ENCODE measurements at regions not wholly inside any gene's neighbourhood (a gene's known extent, or its start where the extent isn't known, plus 50 kb on each side); places are given as distances from the start of the nearest gene placed in this dataset.

- ATAC-seq (ENCODE audit: low read depth), result no peak
- no peak overlapping the region for H3K27ac Mint-ChIP-seq
- no peaks in the 10 kb centered on the region for H3K36me3 Mint-ChIP-seq
- DNase-seq, result no peak
- H3K4me1 Mint-ChIP-seq, result no peaks in the 10 kb centered on the region
- POLR2A ChIA-PET, result no interaction called here
- no peaks in the 10 kb centered on the region for H3K9me3 Mint-ChIP-seq
- H3K4me3 Mint-ChIP-seq, result no peak overlapping the region
- no peaks in the 10 kb centered on the region for H3K27me3 Mint-ChIP-seq
Measured at GRCh38 chr11:91686700-91687099, 537.9 kb upstream of the FAT3 start.

GRCh38 chr11:91686281-91686680 lies 538.3 kb upstream of the FAT3 start:
- Mint-ChIP-seq H3K36me3 (no peaks in the 10 kb centered on the region), H3K27ac (no peak overlapping the region), H3K9me3 (peaks cover 1% of the 10 kb centered on the region), H3K4me3 (no peak overlapping the region), H3K27me3 (no peaks in the 10 kb centered on the region), H3K4me1 (no peaks in the 10 kb centered on the region)
- DNase-seq, result no peak
- POLR2A ChIA-PET, result no interaction called here
- ATAC-seq (ENCODE audit: low read depth), result no peak

GRCh38 chr11:91673705-91674104 lies 550.9 kb upstream of the FAT3 start:
- no peaks in the 10 kb centered on the region for H3K36me3 Mint-ChIP-seq
- no peak overlapping the region for H3K4me3 Mint-ChIP-seq
- POLR2A ChIA-PET, result no interaction called here
- H3K4me1 Mint-ChIP-seq, result no peaks in the 10 kb centered on the region
- DNase-seq, result no peak
- H3K27me3 Mint-ChIP-seq, result no peaks in the 10 kb centered on the region
- peaks cover 7% of the 10 kb centered on the region for H3K9me3 Mint-ChIP-seq
- no peak for ATAC-seq (ENCODE audit: low read depth)
- no peak overlapping the region for H3K27ac Mint-ChIP-seq

- POLR2A ChIA-PET, result no interaction called here
- ATAC-seq (ENCODE audit: low read depth), result no peak
- H3K36me3 Mint-ChIP-seq, result no peaks in the 10 kb centered on the region
Measured at GRCh38 chr11:91664521-91664920, 560.1 kb upstream of the FAT3 start.

GRCh38 chr11:91660036-91660435 lies 564.6 kb upstream of the FAT3 start:
- Mint-ChIP-seq H3K4me1 (no peaks in the 10 kb centered on the region), H3K4me3 (no peak overlapping the region), H3K27me3 (no peaks in the 10 kb centered on the region), H3K36me3 (no peaks in the 10 kb centered on the region), H3K27ac (no peak overlapping the region), H3K9me3 (peaks cover 3% of the 10 kb centered on the region)
- POLR2A ChIA-PET, result no interaction called here
- DNase-seq (no peak), ATAC-seq (ENCODE audit: low read depth) (no peak)

More at GRCh38 chr11:91664521-91664920, 560.1 kb upstream of the FAT3 start:
- DNase-seq, result no peak
- Mint-ChIP-seq H3K27me3 (no peaks in the 10 kb centered on the region), H3K27ac (no peak overlapping the region), H3K4me3 (no peak overlapping the region), H3K4me1 (no peaks in the 10 kb centered on the region), H3K9me3 (no peaks in the 10 kb centered on the region)

- Mint-ChIP-seq H3K4me1 (no peaks in the 10 kb centered on the region), H3K27ac (no peak overlapping the region), H3K9me3 (peaks cover 5% of the 10 kb centered on the region), H3K36me3 (no peaks in the 10 kb centered on the region), H3K27me3 (no peaks in the 10 kb centered on the region), H3K4me3 (no peak overlapping the region)
- DNase-seq, result no peak
- no peak for ATAC-seq (ENCODE audit: low read depth)
- POLR2A ChIA-PET, result no interaction called here
Measured at GRCh38 chr11:91654686-91655085, 569.9 kb upstream of the FAT3 start.

- ATAC-seq (ENCODE audit: low read depth) (no peak), DNase-seq (no peak)
- Mint-ChIP-seq H3K4me3 (no peak overlapping the region), H3K27me3 (no peaks in the 10 kb centered on the region), H3K9me3 (peaks cover 5% of the 10 kb centered on the region), H3K27ac (no peak overlapping the region), H3K36me3 (no peaks in the 10 kb centered on the region), H3K4me1 (no peaks in the 10 kb centered on the region)
- POLR2A ChIA-PET, result no interaction called here
Measured at GRCh38 chr11:91653079-91653754, 571.4 kb upstream of the FAT3 start.

GRCh38 chr11:91650802-91651201 lies 573.8 kb upstream of the FAT3 start:
- Mint-ChIP-seq H3K27me3 (no peaks in the 10 kb centered on the region), H3K27ac (no peak overlapping the region), H3K36me3 (no peaks in the 10 kb centered on the region), H3K9me3 (peaks cover 2% of the 10 kb centered on the region), H3K4me1 (no peaks in the 10 kb centered on the region), H3K4me3 (no peak overlapping the region)
- no peak for ATAC-seq (ENCODE audit: low read depth)
- no peak for DNase-seq
- POLR2A ChIA-PET, result no interaction called here

GRCh38 chr11:91641153-91641552 lies 583.5 kb upstream of the FAT3 start:
- Mint-ChIP-seq H3K36me3 (no peaks in the 10 kb centered on the region), H3K4me3 (no peak overlapping the region), H3K27me3 (no peaks in the 10 kb centered on the region), H3K4me1 (no peaks in the 10 kb centered on the region), H3K9me3 (peaks cover 11% of the 10 kb centered on the region), H3K27ac (no peak overlapping the region)
- ATAC-seq (ENCODE audit: low read depth) (no peak), DNase-seq (no peak)
- POLR2A ChIA-PET, result no interaction called here

GRCh38 chr11:91639359-91639758 lies 585.3 kb upstream of the FAT3 start:
- POLR2A ChIA-PET, result no interaction called here
- DNase-seq (no peak), ATAC-seq (ENCODE audit: low read depth) (no peak)
- Mint-ChIP-seq H3K27me3 (no peaks in the 10 kb centered on the region), H3K36me3 (no peaks in the 10 kb centered on the region), H3K9me3 (peaks cover 10% of the 10 kb centered on the region), H3K27ac (no peak overlapping the region), H3K4me3 (no peak overlapping the region), H3K4me1 (no peaks in the 10 kb centered on the region)

GRCh38 chr11:91630916-91631673 lies 593.5 kb upstream of the FAT3 start:
- Mint-ChIP-seq H3K27me3 (no peaks in the 10 kb centered on the region), H3K4me1 (no peaks in the 10 kb centered on the region), H3K27ac (no peak overlapping the region), H3K4me3 (no peak overlapping the region), H3K36me3 (no peaks in the 10 kb centered on the region), H3K9me3 (peaks cover under 1% of the 10 kb centered on the region)
- no peak for ATAC-seq (ENCODE audit: low read depth)
- no peak for DNase-seq
- POLR2A ChIA-PET, result no interaction called here

GRCh38 chr11:91625495-91625894 lies 599.1 kb upstream of the FAT3 start:
- Mint-ChIP-seq H3K9me3 (no peaks in the 10 kb centered on the region), H3K36me3 (no peaks in the 10 kb centered on the region), H3K27me3 (no peaks in the 10 kb centered on the region), H3K4me3 (no peak overlapping the region), H3K27ac (no peak overlapping the region), H3K4me1 (no peaks in the 10 kb centered on the region)
- no peak for ATAC-seq (ENCODE audit: low read depth)
- DNase-seq, result no peak
- POLR2A ChIA-PET, result no interaction called here

- ATAC-seq (ENCODE audit: low read depth) (no peak), DNase-seq (no peak)
- Mint-ChIP-seq H3K4me1 (no peaks in the 10 kb centered on the region), H3K36me3 (no peaks in the 10 kb centered on the region), H3K4me3 (no peak overlapping the region), H3K27ac (no peak overlapping the region), H3K9me3 (no peaks in the 10 kb centered on the region), H3K27me3 (no peaks in the 10 kb centered on the region)
- POLR2A ChIA-PET, result no interaction called here
Measured at GRCh38 chr11:91624021-91624420, 600.6 kb upstream of the FAT3 start.

- Mint-ChIP-seq H3K4me3 (no peak overlapping the region), H3K27me3 (no peaks in the 10 kb centered on the region), H3K36me3 (no peaks in the 10 kb centered on the region), H3K4me1 (no peaks in the 10 kb centered on the region), H3K9me3 (peaks cover 3% of the 10 kb centered on the region), H3K27ac (no peak overlapping the region)
- no peak for DNase-seq
- POLR2A ChIA-PET, result no interaction called here
- no peak for ATAC-seq (ENCODE audit: low read depth)
Measured at GRCh38 chr11:91608677-91609076, 615.9 kb upstream of the FAT3 start.

All from activated naive CD8-positive, alpha-beta T cell treated with anti-CD3 and anti-CD28 coated beads, Interleukin-2, amount 10 ng/mL, durations not matched to agents 7 days and 5 days (primary cell).